Stomach (tissue), 8 donors: ENCODE measurements at regions not wholly inside any gene's neighbourhood (a gene's known extent, or its start where the extent isn't known, plus 50 kb on each side); places are given as distances from the start of the nearest gene placed in this dataset.

Experiments
- DNase-seq, 2 donors: peaks; one replicate each; pipeline versions ENCODE4 v3.0.0 to v3.0.0-alpha.2; 2013 to 2019
- H3K27ac ChIP-seq, 5 donors: fragments of 200-600 bp in 4 of 5; sonication (generic) in 4 of 5; one replicate each; pipeline ENCODE4 v1.5.1; 2013 to 2019; ENCODE audit warnings: mild to moderate bottlenecking in 1 of 5, moderate library complexity in 1 of 5
- H3K27me3 ChIP-seq, 3 donors: fragments of 200-600 bp; sonication (generic); one replicate each; pipeline ENCODE4 v1.5.1; 2017 to 2019; ENCODE audit warnings: mixed run types in 1 of 3
- H3K36me3 ChIP-seq, 4 donors: fragments of 200-600 bp; sonication (generic); 1 replicate in 3 of 4; 2 replicates in 1 of 4; pipeline ENCODE4 v1.5.1; 2016 to 2019
- H3K4me1 ChIP-seq, 4 donors: fragments of 200-600 bp; sonication (generic); one replicate each; pipeline ENCODE4 v1.5.1; 2016 to 2019
- H3K4me3 ChIP-seq, 4 donors: fragments of 200-600 bp; sonication (generic) in 3 of 4; one replicate each; pipeline ENCODE4 v1.5.1; 2016 to 2019; ENCODE audit warnings: mild to moderate bottlenecking in 1 of 4
- H3K9me3 ChIP-seq, 4 donors: fragments of 200-600 bp; sonication (generic); one replicate each; pipeline ENCODE4 v1.5.1; 2016 to 2019
- EP300 ChIP-seq: sonication (generic); formaldehyde crosslinking; IDR thresholded peaks from one replicate; pipeline ENCODE4 v1.6.1; 2017; ENCODE audit warnings: antibody characterized with exemption
- POLR2A ChIP-seq, 4 donors: fragments of 450-650 bp; IDR thresholded peaks; one replicate each; pipeline ENCODE4 v1.6.1; 2016; ENCODE audit warnings: antibody characterized with exemption in 4 of 4, control low read depth in 2 of 4, mild to moderate bottlenecking in 1 of 4, moderate library complexity in 1 of 4
- POLR2AphosphoS5 ChIP-seq, 3 donors: sonication (generic); formaldehyde crosslinking; IDR thresholded peaks; one replicate each; pipeline ENCODE4 v1.6.1; 2016; ENCODE audit warnings: antibody characterized with exemption in 3 of 3
- WGBS, 5 donors: extraction: QIAGEN DNeasy Blood & Tissue Kit in 3 of 5; methylation state at CpG; one replicate each; pipeline versions ENCODE4 v1.1.5 to v1.1.7; 2013 to 2018; 5-methylcytosine and 5-hydroxymethylcytosine counted together
- intact Hi-C: fragments of 100-400 bp; cut with DNase I; formaldehyde crosslinking; loops from one replicate; pipeline ENCODE4 v1.15.1; 2023; ENCODE audit warnings: low total_unique reads
- TF ChIP-seq, protein P1 (sequence below), 7 experiments: fragments of 450-650 bp in 4 of 7; fragments of 200-600 bp in 3 of 7; sonication (generic) in 3 of 7; IDR thresholded peaks; one replicate each; pipeline ENCODE4 v1.5.1; 2016 to 2019; ENCODE audit warnings: antibody characterized with exemption in 7 of 7, control low read depth in 2 of 7, mild to moderate bottlenecking in 1 of 7
- donor health status: healthy with polysubstance abuse.
- donor health status: Bipolar disorder and iron deficiency.
- donor health status: healthy.

DNA sequence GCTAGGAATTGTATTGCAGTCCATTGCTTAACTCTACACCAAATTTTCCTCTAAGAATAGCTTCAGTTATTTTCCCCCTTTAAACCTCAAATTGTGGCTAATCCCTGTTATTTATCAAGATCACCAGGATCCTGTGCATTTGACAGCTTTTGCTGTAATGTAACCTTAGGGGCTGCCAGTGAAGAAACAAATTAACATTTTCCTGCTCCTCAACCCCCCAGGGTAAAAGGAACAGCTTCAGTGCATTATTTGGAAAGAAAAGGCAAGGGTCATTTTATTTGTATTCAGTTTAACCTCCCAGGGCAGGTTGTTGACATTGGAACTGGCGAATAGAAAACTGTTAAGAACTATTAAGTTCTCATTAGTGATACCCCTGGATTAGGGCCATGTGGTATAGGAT is 57.0 kb downstream of the PCDH20 start:
- H3K4me1 ChIP-seq: no peaks in the 10 kb centered on the region
- 7 to 27% (median 19%) methylated on average over 1 of the region's 1 CpG for WGBS, 5 donors
- no peaks in the 10 kb centered on the region for H3K27me3 ChIP-seq
- no peak overlapping the region for H3K4me3 ChIP-seq
- DNase-seq: no peak
- TF ChIP-seq POLR2A (IDR thresholded peaks at IDR 0.05): no peak
- H3K27ac ChIP-seq: no peak overlapping the region
- intact Hi-C loops: no loop called here
- H3K36me3 ChIP-seq: no peaks in the 10 kb centered on the region
- peaks cover 0 to 4% (median 0%) of the 10 kb centered on the region in 4 donors for H3K9me3 ChIP-seq

- H3K27me3 ChIP-seq: no peaks in the 10 kb centered on the region
- no peak overlapping the region for H3K27ac ChIP-seq
- H3K4me1 ChIP-seq: no peaks in the 10 kb centered on the region
- 70 to 78% (median 73%) methylated on average over 5 of the region's 5 CpGs for WGBS, 5 donors
- no peaks in the 10 kb centered on the region for H3K36me3 ChIP-seq
- DNase-seq: no peak
- peaks cover 0 to 4% (median 0%) of the 10 kb centered on the region in 4 donors for H3K9me3 ChIP-seq
- no peak overlapping the region for H3K4me3 ChIP-seq
- intact Hi-C loops: no loop called here
- TF ChIP-seq, protein P1, sequence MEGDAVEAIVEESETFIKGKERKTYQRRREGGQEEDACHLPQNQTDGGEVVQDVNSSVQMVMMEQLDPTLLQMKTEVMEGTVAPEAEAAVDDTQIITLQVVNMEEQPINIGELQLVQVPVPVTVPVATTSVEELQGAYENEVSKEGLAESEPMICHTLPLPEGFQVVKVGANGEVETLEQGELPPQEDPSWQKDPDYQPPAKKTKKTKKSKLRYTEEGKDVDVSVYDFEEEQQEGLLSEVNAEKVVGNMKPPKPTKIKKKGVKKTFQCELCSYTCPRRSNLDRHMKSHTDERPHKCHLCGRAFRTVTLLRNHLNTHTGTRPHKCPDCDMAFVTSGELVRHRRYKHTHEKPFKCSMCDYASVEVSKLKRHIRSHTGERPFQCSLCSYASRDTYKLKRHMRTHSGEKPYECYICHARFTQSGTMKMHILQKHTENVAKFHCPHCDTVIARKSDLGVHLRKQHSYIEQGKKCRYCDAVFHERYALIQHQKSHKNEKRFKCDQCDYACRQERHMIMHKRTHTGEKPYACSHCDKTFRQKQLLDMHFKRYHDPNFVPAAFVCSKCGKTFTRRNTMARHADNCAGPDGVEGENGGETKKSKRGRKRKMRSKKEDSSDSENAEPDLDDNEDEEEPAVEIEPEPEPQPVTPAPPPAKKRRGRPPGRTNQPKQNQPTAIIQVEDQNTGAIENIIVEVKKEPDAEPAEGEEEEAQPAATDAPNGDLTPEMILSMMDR (IDR thresholded peaks at IDR 0.05): no peak
- TF ChIP-seq POLR2AphosphoS5 (IDR thresholded peaks at IDR 0.05) (no peak), POLR2A (IDR thresholded peaks at IDR 0.05) (no peak), EP300 (no peak)
Observed at GRCh38 chr13:61350341-61350740, 65.3 kb downstream of the PCDH20 start.

DNA sequence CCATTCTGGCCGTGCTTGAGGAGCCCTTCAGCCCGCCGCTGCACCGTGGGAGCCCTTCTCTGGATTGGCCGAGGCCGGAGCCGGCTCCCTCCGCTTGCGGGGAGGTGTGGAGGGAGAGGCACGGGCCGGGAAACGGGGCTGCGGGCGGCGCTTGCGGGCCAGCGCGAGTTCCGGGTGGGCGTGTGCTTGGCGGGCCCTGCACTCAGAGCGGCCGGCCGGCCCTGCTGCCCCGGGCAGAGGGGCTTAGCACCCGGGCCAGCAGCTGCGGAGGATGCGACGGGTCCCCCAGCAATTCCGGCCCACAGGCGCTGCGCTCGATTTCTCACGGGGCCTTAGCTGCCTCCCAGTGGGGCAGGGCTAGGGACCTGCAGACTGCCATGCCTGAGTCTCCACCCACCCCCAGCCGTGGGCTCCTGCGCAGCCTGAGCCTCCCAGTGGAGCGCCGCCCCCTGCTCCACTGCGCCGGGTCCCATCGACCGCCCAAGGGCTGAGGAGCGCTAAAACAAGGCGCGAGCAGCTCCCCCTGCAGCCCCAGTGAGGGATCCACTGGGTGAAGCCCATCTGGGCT is 76.5 kb downstream of the PCDH20 start:
- H3K4me1 ChIP-seq: no peaks in the 10 kb centered on the region
- no peak overlapping the region for H3K27ac ChIP-seq
- intact Hi-C loops: no loop called here
- TF ChIP-seq, protein P1 (IDR thresholded peaks at IDR 0.05): no peak
- H3K9me3 ChIP-seq: peaks cover 0 to 11% (median 5%) of the 10 kb centered on the region in 4 donors
- H3K36me3 ChIP-seq: no peaks in the 10 kb centered on the region
- peak overlapping the region in 1 of 4 donors; percentile 15 for H3K4me3 ChIP-seq
- DNase-seq: peak in 1 of 2 donors; percentile 4
- 76 to 94% (median 91%) methylated on average over 10 to 45 of the region's 45 CpGs for WGBS, 5 donors
- H3K27me3 ChIP-seq: no peaks in the 10 kb centered on the region

GRCh38 chr13:61316647-61317046 is 99.0 kb downstream of the PCDH20 start:
- H3K36me3 ChIP-seq: no peaks in the 10 kb centered on the region
- no peaks in the 10 kb centered on the region for H3K4me1 ChIP-seq
- no peak overlapping the region for H3K4me3 ChIP-seq
- peaks cover 0 to 6% (median 2%) of the 10 kb centered on the region in 4 donors for H3K9me3 ChIP-seq
- no peak for DNase-seq
- H3K27me3 ChIP-seq: no peaks in the 10 kb centered on the region
- WGBS, 5 donors: 62 to 96% (median 91%) methylated on average over 1 of the region's 1 CpG
- H3K27ac ChIP-seq: no peak overlapping the region
- TF ChIP-seq, protein P1 (IDR thresholded peaks at IDR 0.05): no peak
- TF ChIP-seq POLR2AphosphoS5 (IDR thresholded peaks at IDR 0.05): no peak
- no peak for TF ChIP-seq POLR2A (IDR thresholded peaks at IDR 0.05)
- no peak for TF ChIP-seq EP300
- intact Hi-C loops: no loop called here

- no peak for TF ChIP-seq EP300
- TF ChIP-seq, protein P1 (IDR thresholded peaks at IDR 0.05): no peak
- TF ChIP-seq POLR2AphosphoS5 (IDR thresholded peaks at IDR 0.05): no peak
- TF ChIP-seq POLR2A (IDR thresholded peaks at IDR 0.05): no peak
- Histone ChIP-seq H3K27ac (no peak overlapping the region), H3K4me3 (no peak overlapping the region), H3K9me3 (peaks cover 0 to 10% (median under 1%) of the 10 kb centered on the region in 4 donors), H3K27me3 (no peaks in the 10 kb centered on the region), H3K36me3 (no peaks in the 10 kb centered on the region), H3K4me1 (no peaks in the 10 kb centered on the region)
- peak in 1 of 2 donors; percentile 5 for DNase-seq
- intact Hi-C loops: no loop called here
- WGBS, 5 donors: 83 to 97% (median 90%) methylated on average over 2 of the region's 2 CpGs
Observed at GRCh38 chr13:61294467-61295191, 121.0 kb downstream of the PCDH20 start.
